ENCODE measurements at regions not wholly inside any gene's neighbourhood (a gene's known extent, or its start where the extent isn't known, plus 50 kb on each side); places are given as distances from the start of the nearest gene placed in this dataset.

GRCh38 chr3:153029350-153029749, 132.7 kb upstream of the RAP2B start:
- Histone ChIP-seq H3K27me3 (ENCODE audit: insufficient read depth, low read length) (no peaks in the 10 kb centered on the region), H3K4me2 (ENCODE audit: low read length) (no peak overlapping the region), H2AFZ (ENCODE audit: low read depth, low read length, poor library complexity, severe bottlenecking) (no peak overlapping the region), H3K9ac (ENCODE audit: low read length) (no peak overlapping the region), H3K4me3 (replicated peaks in 1 of 2; ENCODE audit: low read depth in 1 of 2, low read length in 2 of 2) (no peak overlapping the region), H3K27ac (ENCODE audit: low read depth, low read length) (no peak overlapping the region), H3K9me3 (ENCODE audit: control insufficient read depth in 1 of 2, insufficient read depth in 1 of 2, low read depth in 1 of 2, low read length in 2 of 2) (no peaks in the 10 kb centered on the region), H3K79me2 (ENCODE audit: insufficient read depth, low read length) (no peaks in the 10 kb centered on the region), H3K4me1 (ENCODE audit: control insufficient read depth in 1 of 2, insufficient read depth in 2 of 2, low read length in 2 of 2) (peaks cover 0 to 4% of the 10 kb centered on the region in 2 experiments; a peak in 1 of 4 replicates), H3K36me3 (ENCODE audit: control insufficient read depth in 1 of 2, insufficient read depth in 2 of 2, low read length in 2 of 2) (no peaks in the 10 kb centered on the region), H4K20me1 (ENCODE audit: insufficient read depth) (no peaks in the 10 kb centered on the region), H3K9me2 (ENCODE audit: insufficient read depth) (no peaks in the 10 kb centered on the region)
- DNase-seq (ENCODE audit: low read depth, low spot score) (no peak), ATAC-seq (no peak)
- ChIA-PET CTCF (no interaction called here), POLR2A (no interaction called here), RAD21 (ENCODE audit: low non-redundant PET in 1 of 2, low total read pairs in 2 of 2, uncharacterized antibody in 2 of 2, unreplicated experiment in 2 of 2) (no interaction called here)
- no peak for TF ChIP-seq REST (IDR thresholded peaks at IDR 0.05; ENCODE audit: low read depth)
- no peak for TF ChIP-seq YY1 (IDR thresholded peaks at IDR 0.05; ENCODE audit: extremely low read depth, insufficient replicate concordance, low read depth, low read length)
- TF ChIP-seq ZBTB33 (IDR thresholded peaks at IDR 0.05; ENCODE audit: extremely low read depth, insufficient replicate concordance, low read length) = no peak
- BruUV-seq (replicated peaks) = no TSS peak
- intact Hi-C loops (cut with micrococcal nuclease) = loop anchor here (5.0 to 10.0 kb wide), 4 partner anchors 263 to 1225 kb away; no protein-coding TSS in a partner anchor
